IMR-90 (cell line): ENCODE measurements at regions not wholly inside any gene's neighbourhood (a gene's known extent, or its start where the extent isn't known, plus 50 kb on each side); places are given as distances from the start of the nearest gene placed in this dataset.

Source experiments
- ATAC-seq: fragments of 200-7000 bp; cut with Tn5 transposase; 2 replicates; pipeline ENCODE4 v1.9.1; 2020; ENCODE audit warnings: low read depth, mild to moderate bottlenecking, moderate library complexity
- BruUV-seq: library from RNA; stranded (reverse); fragments of 400-500 nt; replicated peaks from 2 replicates; lab custom pipeline; 2021; lab: Mats Ljungman, UMichigan
- CTCF ChIA-PET: fragments of 300-600 bp; formaldehyde crosslinking; extraction: SDS; loops from one replicate; lab custom pipeline; 2021; ENCODE audit warnings: antibody characterized with exemption; lab: Yijun Ruan, JAX
- POLR2A ChIA-PET: fragments of 300-600 bp; sonication (Branson Sonifier 250); formaldehyde crosslinking; loops from one replicate; lab custom pipeline; 2022; ENCODE audit warnings: antibody characterized with exemption; ENCODE audit not compliant: unreplicated experiment; lab: Charles Lee
- DNase-seq: peaks from one replicate; pipeline ENCODE4 v3.0.0; 2013
- H2AFZ ChIP-seq: replicated peaks from 2 replicates; pipeline ENCODE3; 2013; ENCODE audit warnings: low read length, mild to moderate bottlenecking; ENCODE audit not compliant: poor library complexity
- H2AK5ac ChIP-seq: 2 replicates; pipeline ENCODE4 v1.6.1; 2013; ENCODE audit warnings: low read depth, low read length, inconsistent platforms
- H2AK9ac ChIP-seq: replicated peaks from 2 replicates; pipeline ENCODE3; 2013; ENCODE audit warnings: mild to moderate bottlenecking, low read depth, low read length, moderate library complexity; ENCODE audit not compliant: poor library complexity
- H2BK120ac ChIP-seq: 2 replicates; pipeline ENCODE4 v1.6.1; 2013; ENCODE audit warnings: low read depth, low read length, inconsistent platforms
- H2BK15ac ChIP-seq: 3 replicates; pipeline ENCODE4 v1.6.1; 2013; ENCODE audit warnings: low read depth, low read length, inconsistent platforms
- H2BK20ac ChIP-seq: 2 replicates; pipeline ENCODE4 v1.6.1; 2013; ENCODE audit warnings: low read depth, mild to moderate bottlenecking, inconsistent platforms, low read length, moderate library complexity
- H2BK5ac ChIP-seq: 2 replicates; pipeline ENCODE4 v1.6.1; 2013; ENCODE audit warnings: mild to moderate bottlenecking, low read depth, low read length, inconsistent platforms; ENCODE audit not compliant: poor library complexity, severe bottlenecking
- H3K14ac ChIP-seq: replicated peaks from 2 replicates; pipeline ENCODE4 v1.6.1; 2013; ENCODE audit warnings: low read depth, low read length, inconsistent platforms
- H3K18ac ChIP-seq: 2 replicates; pipeline ENCODE4 v1.6.1; 2013; ENCODE audit warnings: low read depth, low read length, control low read depth
- H3K23ac ChIP-seq: 2 replicates; pipeline ENCODE4 v1.6.1; 2013; ENCODE audit warnings: low read depth, low read length, inconsistent platforms
- H3K27ac ChIP-seq: 2 replicates; pipeline ENCODE4 v1.5.1; 2013; ENCODE audit warnings: mild to moderate bottlenecking, control low read depth, low read length; ENCODE audit not compliant: insufficient read depth
- H3K27me3 ChIP-seq: 2 replicates; pipeline ENCODE4 v1.6.1; 2013; ENCODE audit warnings: low read length; ENCODE audit not compliant: control insufficient read depth, insufficient read depth
- H3K36me3 ChIP-seq: 2 replicates; pipeline ENCODE4 v1.6.1; 2013; ENCODE audit warnings: low read length, mixed read lengths; ENCODE audit not compliant: control insufficient read depth, insufficient read depth
- H3K4ac ChIP-seq: 2 replicates; pipeline ENCODE4 v1.6.1; 2013; ENCODE audit warnings: low read depth, low read length, inconsistent platforms
- H3K4me1 ChIP-seq: 2 replicates; pipeline ENCODE4 v1.6.1; 2013; ENCODE audit warnings: low read length, mixed read lengths; ENCODE audit not compliant: control insufficient read depth, insufficient read depth
- H3K4me2 ChIP-seq: 2 replicates; pipeline ENCODE4 v1.6.1; 2013; ENCODE audit warnings: low read depth, mild to moderate bottlenecking, control low read depth, low read length, moderate library complexity
- H3K4me3 ChIP-seq: 2 replicates; pipeline ENCODE4 v1.5.1; 2013; ENCODE audit warnings: low read depth, mild to moderate bottlenecking, control low read depth, low read length, moderate library complexity; ENCODE audit not compliant: insufficient read depth
- H3K56ac ChIP-seq: 2 replicates; pipeline ENCODE4 v1.6.1; 2013; ENCODE audit warnings: low read length, inconsistent platforms; ENCODE audit not compliant: insufficient read depth; ENCODE audit errors: extremely low read depth
- H3K79me1 ChIP-seq, 2 experiments: 2 replicates each; pipeline ENCODE4 v1.6.1; 2013; ENCODE audit warnings: low read length in 2 of 2, inconsistent platforms in 1 of 2, low read depth in 1 of 2
- H3K9ac ChIP-seq: 2 replicates; pipeline ENCODE4 v1.6.1; 2013; ENCODE audit warnings: low read depth, low read length, control low read depth
- H3K9me1 ChIP-seq: 2 replicates; pipeline ENCODE4 v1.6.1; 2013; ENCODE audit warnings: low read length, inconsistent platforms; ENCODE audit not compliant: insufficient read depth
- H3K9me3 ChIP-seq: 2 replicates; pipeline ENCODE4 v1.6.1; 2013; ENCODE audit warnings: low read length; ENCODE audit not compliant: control insufficient read depth, insufficient read depth
- H4K20me1 ChIP-seq: 2 replicates; pipeline ENCODE4 v1.6.1; 2013; ENCODE audit warnings: low read length, inconsistent platforms; ENCODE audit not compliant: insufficient read depth
- H4K5ac ChIP-seq: 2 replicates; pipeline ENCODE4 v1.6.1; 2013; ENCODE audit warnings: mild to moderate bottlenecking, low read depth, low read length, control low read depth
- H4K8ac ChIP-seq, 2 experiments: 2 replicates each; pipeline ENCODE4 v1.6.1; 2013; ENCODE audit warnings: low read depth in 2 of 2, low read length in 2 of 2, control low read depth in 1 of 2, inconsistent platforms in 1 of 2
- H4K91ac ChIP-seq: 2 replicates; pipeline ENCODE4 v1.6.1; 2013; ENCODE audit warnings: low read depth, low read length, inconsistent platforms; ENCODE audit not compliant: insufficient read depth
- CEBPB ChIP-seq: IDR thresholded peaks from 2 replicates; pipeline ENCODE4 v1.6.1; 2012; ENCODE audit warnings: low read depth, low read length, improper control_type of control experiment
- FOS ChIP-seq: fragments of 150-350 bp; IDR thresholded peaks from 2 replicates; pipeline ENCODE4 v1.6.1; 2016; ENCODE audit warnings: low read depth, low read length
- MAFK ChIP-seq: IDR thresholded peaks from 2 replicates; pipeline ENCODE4 v1.6.1; 2012; ENCODE audit warnings: low read depth, low read length, improper control_type of control experiment
- MAZ ChIP-seq: IDR thresholded peaks from 2 replicates; pipeline ENCODE4 v1.6.1; 2012; ENCODE audit warnings: low read depth, mild to moderate bottlenecking, low read length, improper control_type of control experiment, moderate library complexity, borderline replicate concordance
- MXI1 ChIP-seq: IDR thresholded peaks from 2 replicates; pipeline ENCODE4 v1.6.1; 2012; ENCODE audit warnings: low read depth, mild to moderate bottlenecking, low read length, moderate library complexity, borderline replicate concordance
- RAD21 ChIP-seq: IDR thresholded peaks from 2 replicates; pipeline ENCODE4 v1.6.1; 2012; ENCODE audit warnings: low read length, improper control_type of control experiment
- RFX5 ChIP-seq: IDR thresholded peaks from 2 replicates; pipeline ENCODE4 v1.8.0; 2012; ENCODE audit warnings: low read depth, mild to moderate bottlenecking, low read length, moderate library complexity
- USF2 ChIP-seq: fragments of 150-350 bp; IDR thresholded peaks from 2 replicates; pipeline ENCODE4 v1.6.1; 2017; ENCODE audit warnings: mild to moderate bottlenecking, antibody characterized with exemption, low read length, low read depth
- WGBS, 2 experiments: methylation state at CpG; one replicate each; pipeline versions ENCODE4 v1.1.5 to v1.1.7; 2013; ENCODE audit warnings: missing lambda C conversion rate in 2 of 2; ENCODE audit not compliant: insufficient read length in 1 of 2; ENCODE audit errors: extremely low coverage in 2 of 2; 5-methylcytosine and 5-hydroxymethylcytosine counted together
- dilution Hi-C: fragments of 300-500 bp; cut with HindIII; formaldehyde crosslinking; loops from one replicate; pipeline ENCODE4 v1.14.3; 2018; ENCODE audit warnings: low sequenced_read_pairs; ENCODE audit not compliant: unreplicated experiment
- in situ Hi-C: fragments of 300-500 bp; cut with MboI; formaldehyde crosslinking; loops from 3 replicates; pipeline ENCODE4 v1.14.3; 2019; ENCODE audit warnings: low sequenced_read_pairs, inconsistent platforms, mixed read lengths
- intact Hi-C: fragments of 100-400 bp; cut with micrococcal nuclease; formaldehyde crosslinking; loops from 2 replicates; pipeline ENCODE4 v1.10.0; 2022
- TF ChIP-seq, protein P1 (sequence below): fragments of 150-350 bp; IDR thresholded peaks from 2 replicates; pipeline ENCODE4 v1.6.1; 2016; ENCODE audit warnings: low read depth, mild to moderate bottlenecking, low read length, moderate library complexity, borderline replicate concordance
- TF ChIP-seq, protein P2 (sequence below): conservative IDR thresholded peaks from 2 replicates; pipeline ENCODE4 v1.5.1; 2012; ENCODE audit warnings: mild to moderate bottlenecking, low read depth, low read length, improper control_type of control experiment

GRCh38 chr2:4174796-4175195 is 471.4 kb downstream of the DCDC2C start:
- Histone ChIP-seq H2BK15ac (no peak overlapping the region), H3K18ac (no peak overlapping the region), H4K91ac (no peak overlapping the region), H2BK20ac (no peak overlapping the region), H3K36me3 (no peaks in the 10 kb centered on the region), H3K56ac (no peak overlapping the region), H3K4me2 (no peak overlapping the region), H2AK9ac (no peak overlapping the region), H3K14ac (no peak overlapping the region), H3K9me1 (no peaks in the 10 kb centered on the region), H4K5ac (no peak overlapping the region), H2AFZ (no peak overlapping the region), H4K8ac (no peak overlapping the region), H3K9ac (no peak overlapping the region), H3K4me3 (no peak overlapping the region), H3K23ac (no peak overlapping the region), H3K4ac (no peak overlapping the region), H3K27ac (no peak overlapping the region), H2AK5ac (no peak overlapping the region), H2BK5ac (no peak overlapping the region), H4K20me1 (no peaks in the 10 kb centered on the region), H3K4me1 (no peaks in the 10 kb centered on the region), H3K27me3 (no peaks in the 10 kb centered on the region), H3K9me3 (peaks cover 12% of the 10 kb centered on the region), H3K79me1 (no peaks in the 10 kb centered on the region), H2BK120ac (no peak overlapping the region)
- ChIA-PET CTCF (no interaction called here), POLR2A (no interaction called here)
- intact Hi-C loops = no loop called here
- WGBS, 2 experiments = 0% methylated on average over 2 of the region's 6 CpGs; no CpG with 5 or more reads in 1 of the 2 experiments
- no peak for TF ChIP-seq MAFK
- TF ChIP-seq USF2 = no peak
- no peak for TF ChIP-seq MXI1
- no peak for TF ChIP-seq RFX5
- no peak for TF ChIP-seq FOS
- TF ChIP-seq, protein P1, sequence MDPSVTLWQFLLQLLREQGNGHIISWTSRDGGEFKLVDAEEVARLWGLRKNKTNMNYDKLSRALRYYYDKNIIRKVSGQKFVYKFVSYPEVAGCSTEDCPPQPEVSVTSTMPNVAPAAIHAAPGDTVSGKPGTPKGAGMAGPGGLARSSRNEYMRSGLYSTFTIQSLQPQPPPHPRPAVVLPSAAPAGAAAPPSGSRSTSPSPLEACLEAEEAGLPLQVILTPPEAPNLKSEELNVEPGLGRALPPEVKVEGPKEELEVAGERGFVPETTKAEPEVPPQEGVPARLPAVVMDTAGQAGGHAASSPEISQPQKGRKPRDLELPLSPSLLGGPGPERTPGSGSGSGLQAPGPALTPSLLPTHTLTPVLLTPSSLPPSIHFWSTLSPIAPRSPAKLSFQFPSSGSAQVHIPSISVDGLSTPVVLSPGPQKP = no peak
- TF ChIP-seq MAZ = no peak
- TF ChIP-seq RAD21 = no peak
- no peak for TF ChIP-seq CEBPB
- TF ChIP-seq, protein P2, sequence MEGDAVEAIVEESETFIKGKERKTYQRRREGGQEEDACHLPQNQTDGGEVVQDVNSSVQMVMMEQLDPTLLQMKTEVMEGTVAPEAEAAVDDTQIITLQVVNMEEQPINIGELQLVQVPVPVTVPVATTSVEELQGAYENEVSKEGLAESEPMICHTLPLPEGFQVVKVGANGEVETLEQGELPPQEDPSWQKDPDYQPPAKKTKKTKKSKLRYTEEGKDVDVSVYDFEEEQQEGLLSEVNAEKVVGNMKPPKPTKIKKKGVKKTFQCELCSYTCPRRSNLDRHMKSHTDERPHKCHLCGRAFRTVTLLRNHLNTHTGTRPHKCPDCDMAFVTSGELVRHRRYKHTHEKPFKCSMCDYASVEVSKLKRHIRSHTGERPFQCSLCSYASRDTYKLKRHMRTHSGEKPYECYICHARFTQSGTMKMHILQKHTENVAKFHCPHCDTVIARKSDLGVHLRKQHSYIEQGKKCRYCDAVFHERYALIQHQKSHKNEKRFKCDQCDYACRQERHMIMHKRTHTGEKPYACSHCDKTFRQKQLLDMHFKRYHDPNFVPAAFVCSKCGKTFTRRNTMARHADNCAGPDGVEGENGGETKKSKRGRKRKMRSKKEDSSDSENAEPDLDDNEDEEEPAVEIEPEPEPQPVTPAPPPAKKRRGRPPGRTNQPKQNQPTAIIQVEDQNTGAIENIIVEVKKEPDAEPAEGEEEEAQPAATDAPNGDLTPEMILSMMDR = no peak
- DNase-seq (no peak), ATAC-seq (no peak)
- dilution Hi-C loops = no loop called here
- no TSS peak for BruUV-seq
- in situ Hi-C loops = no loop called here
